Astrocyte of the spinal cord (primary cell): ENCODE measurements at regions not wholly inside any gene's neighbourhood (a gene's known extent, or its start where the extent isn't known, plus 50 kb on each side); places are given as distances from the start of the nearest gene placed in this dataset.

Source experiments
- DNase-seq: peaks from one replicate; pipeline ENCODE4 v3.0.0; 2011; ENCODE audit warnings: low read depth, low spot score
- H3K4me3 ChIP-seq: 2 replicates; pipeline ENCODE4 v1.5.1; 2011; ENCODE audit warnings: low read depth, mild to moderate bottlenecking, low read length, moderate library complexity
- in situ Hi-C: cut with HindIII; loops from 2 replicates; pipeline ENCODE4 v1.10.0; 2017; ENCODE audit warnings: low sequenced_read_pairs
- TF ChIP-seq, protein P1 (sequence below): IDR thresholded peaks from 2 replicates; pipeline ENCODE4 v1.5.1; 2012; ENCODE audit warnings: low read depth, mild to moderate bottlenecking, low read length, inconsistent platforms

DNA sequence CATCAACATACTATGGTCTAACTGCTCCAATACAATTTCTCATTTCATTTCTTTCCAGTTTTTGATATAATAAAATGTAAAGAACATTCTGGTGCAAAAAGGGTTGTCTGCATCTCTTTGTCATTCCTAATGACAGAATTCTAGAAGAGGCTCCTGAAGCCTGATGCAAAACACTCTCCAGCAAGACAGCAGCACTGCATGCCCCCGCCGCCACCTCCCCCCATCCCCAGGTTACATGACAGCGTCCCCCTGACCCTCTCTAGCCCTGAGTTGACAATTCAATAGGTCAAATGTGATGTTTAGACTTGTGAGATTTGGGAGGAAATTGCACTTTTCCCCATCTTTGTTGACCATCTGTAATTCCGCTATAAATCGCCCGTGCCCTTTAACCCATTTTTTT lies 64.6 kb upstream of the C1orf21 start:
- H3K4me3 ChIP-seq: no peak overlapping the region
- no peak for DNase-seq
- TF ChIP-seq, protein P1, sequence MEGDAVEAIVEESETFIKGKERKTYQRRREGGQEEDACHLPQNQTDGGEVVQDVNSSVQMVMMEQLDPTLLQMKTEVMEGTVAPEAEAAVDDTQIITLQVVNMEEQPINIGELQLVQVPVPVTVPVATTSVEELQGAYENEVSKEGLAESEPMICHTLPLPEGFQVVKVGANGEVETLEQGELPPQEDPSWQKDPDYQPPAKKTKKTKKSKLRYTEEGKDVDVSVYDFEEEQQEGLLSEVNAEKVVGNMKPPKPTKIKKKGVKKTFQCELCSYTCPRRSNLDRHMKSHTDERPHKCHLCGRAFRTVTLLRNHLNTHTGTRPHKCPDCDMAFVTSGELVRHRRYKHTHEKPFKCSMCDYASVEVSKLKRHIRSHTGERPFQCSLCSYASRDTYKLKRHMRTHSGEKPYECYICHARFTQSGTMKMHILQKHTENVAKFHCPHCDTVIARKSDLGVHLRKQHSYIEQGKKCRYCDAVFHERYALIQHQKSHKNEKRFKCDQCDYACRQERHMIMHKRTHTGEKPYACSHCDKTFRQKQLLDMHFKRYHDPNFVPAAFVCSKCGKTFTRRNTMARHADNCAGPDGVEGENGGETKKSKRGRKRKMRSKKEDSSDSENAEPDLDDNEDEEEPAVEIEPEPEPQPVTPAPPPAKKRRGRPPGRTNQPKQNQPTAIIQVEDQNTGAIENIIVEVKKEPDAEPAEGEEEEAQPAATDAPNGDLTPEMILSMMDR: no peak
- in situ Hi-C loops: no loop called here

DNA sequence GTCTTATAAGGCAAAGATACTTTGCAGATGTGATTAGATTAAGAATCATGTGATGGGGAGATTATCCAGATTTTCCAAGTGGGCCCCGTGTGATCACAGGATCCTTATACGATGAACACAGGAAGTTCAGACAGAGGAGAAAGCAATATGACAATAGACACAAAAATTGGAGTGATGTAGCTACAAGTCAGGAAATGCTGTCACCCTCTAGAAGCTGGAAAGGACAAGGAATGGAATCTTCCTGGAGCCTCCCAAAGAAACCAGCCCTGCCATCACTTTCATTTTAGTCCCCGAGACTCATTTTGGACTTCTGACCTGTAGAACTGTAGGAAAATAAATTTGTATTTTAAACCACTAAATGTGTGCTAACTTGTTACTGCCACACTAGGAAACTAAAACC lies 61.9 kb upstream of the C1orf21 start:
- DNase-seq: no peak
- in situ Hi-C loops: no loop called here

DNA sequence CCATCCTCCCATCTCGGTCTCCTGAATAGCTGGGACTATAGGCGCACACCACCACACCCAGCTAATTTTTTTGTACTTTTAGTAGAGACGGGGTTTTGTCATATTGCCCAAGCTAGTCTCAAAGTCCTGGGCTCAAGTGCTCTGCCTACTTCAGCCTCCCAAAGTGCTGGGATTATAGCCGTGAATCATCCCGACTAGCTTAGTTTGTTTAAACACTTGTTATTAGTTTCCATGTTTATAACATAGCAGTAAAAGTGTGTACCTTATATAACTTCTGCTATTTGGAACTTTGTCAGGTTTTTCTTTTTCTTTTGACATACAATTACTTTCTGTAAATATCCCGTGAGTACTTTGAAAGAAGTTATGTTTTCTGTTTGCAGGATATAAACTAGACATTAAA lies 60.6 kb upstream of the C1orf21 start:
- TF ChIP-seq, protein P1: no peak
- DNase-seq: no peak
- in situ Hi-C loops: no loop called here
- H3K4me3 ChIP-seq: no peak overlapping the region

More for the DNA sequence above, 61.9 kb upstream of the C1orf21 start:
- H3K4me3 ChIP-seq: no peak overlapping the region
- TF ChIP-seq, protein P1: no peak

DNA sequence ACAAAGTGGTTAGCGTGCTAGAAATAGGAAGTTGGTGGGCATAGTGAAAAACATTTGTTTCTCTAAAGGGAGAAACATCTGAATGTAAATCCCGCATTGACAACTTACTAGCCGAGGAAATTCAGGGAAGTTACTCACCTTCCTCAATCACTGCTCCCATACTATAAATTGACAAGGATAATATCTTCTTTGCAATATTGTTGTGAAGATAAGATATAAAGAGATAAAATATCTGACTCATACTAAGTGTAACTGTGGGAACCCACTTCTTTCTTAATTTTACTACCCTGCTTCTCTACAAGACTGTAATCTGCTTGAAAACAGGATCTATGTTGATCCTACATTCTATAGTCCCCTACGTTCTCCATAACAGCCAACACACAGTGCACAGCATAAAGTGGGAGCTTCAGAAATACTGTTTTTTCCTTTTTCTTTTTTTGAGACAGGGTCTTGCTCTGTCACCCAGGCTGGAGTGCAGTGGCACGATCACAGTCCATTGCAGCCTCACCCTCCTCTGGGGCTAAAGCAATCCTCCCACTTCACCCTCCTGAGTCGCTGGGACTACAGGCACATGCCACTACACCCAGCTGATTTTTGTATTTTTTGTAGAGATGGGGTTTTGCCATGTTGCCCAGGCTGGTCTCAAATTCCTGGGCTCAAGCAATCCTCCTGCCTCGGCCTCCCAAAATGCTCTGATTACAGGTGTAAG lies 57.4 kb upstream of the C1orf21 start:
- in situ Hi-C loops: no loop called here
- H3K4me3 ChIP-seq: no peak overlapping the region
- no peak for DNase-seq
- TF ChIP-seq, protein P1: no peak

DNA sequence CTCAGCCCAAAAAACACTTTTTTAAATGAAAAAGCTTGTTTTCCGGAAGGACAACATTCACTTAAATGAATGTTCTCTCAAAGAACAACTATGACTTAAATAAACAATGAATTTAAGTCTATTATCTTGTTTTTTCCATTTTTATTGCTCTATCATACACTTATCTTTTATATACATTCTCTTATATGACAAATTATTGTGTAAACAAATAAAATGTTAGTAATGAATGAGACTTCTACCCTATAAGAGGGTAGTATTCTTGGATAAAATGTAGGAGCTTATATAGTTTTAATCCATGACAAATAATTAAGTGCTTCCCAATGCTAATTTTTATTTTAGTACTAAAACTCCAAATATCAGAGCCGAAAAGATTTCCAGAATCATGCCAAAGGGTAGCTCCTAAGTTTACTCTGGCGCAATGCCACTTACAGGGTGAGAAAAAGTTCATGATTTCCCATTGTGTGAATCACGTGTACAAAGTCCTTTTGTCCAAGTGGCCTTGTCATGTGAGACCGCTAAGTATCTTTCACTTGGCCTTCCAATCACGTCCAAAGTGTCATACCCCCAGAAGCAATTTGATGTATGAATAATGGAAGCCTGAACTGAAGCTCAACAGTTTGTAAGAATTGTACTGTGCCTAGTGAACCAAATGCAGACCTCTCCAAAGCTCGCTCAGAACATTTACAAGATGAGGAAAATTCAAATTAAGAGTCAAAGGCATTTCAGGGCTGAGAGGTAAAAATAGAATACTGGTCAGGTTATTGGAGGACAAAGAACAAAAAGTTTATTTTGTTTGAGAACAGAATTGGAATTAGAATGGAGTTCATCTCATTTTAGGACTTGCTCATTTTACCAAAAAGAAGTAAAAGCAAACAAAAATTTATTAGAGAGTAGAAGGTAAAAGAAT lies 56.6 kb upstream of the C1orf21 start:
- in situ Hi-C loops: no loop called here
- TF ChIP-seq, protein P1: no peak

DNA sequence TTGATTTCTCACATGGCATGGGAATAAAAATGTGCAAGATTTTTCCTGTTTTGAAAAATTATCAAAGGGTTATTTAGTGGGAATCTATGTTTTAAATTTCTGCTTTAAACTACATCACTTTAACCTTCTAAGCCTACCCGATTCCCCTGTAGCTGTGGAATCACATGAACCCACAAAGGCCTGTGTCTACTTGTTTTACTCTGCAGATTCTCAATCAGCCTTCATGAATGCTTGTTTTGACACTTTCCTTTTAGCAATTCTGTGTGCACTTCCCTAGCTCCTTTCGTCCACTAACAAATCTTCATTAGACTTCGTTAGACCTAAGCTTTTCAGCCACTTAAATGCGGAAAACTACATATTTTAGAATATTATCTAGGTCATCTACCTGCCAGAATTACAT lies 56.0 kb upstream of the C1orf21 start:
- no peak for DNase-seq
- TF ChIP-seq, protein P1: no peak
- in situ Hi-C loops: no loop called here
- H3K4me3 ChIP-seq: no peak overlapping the region

More for the DNA sequence above, 56.6 kb upstream of the C1orf21 start:
- peak; percentile 3 for DNase-seq
- no peak overlapping the region for H3K4me3 ChIP-seq
